ENCODE measurements at regions not wholly inside any gene's neighbourhood (a gene's known extent, or its start where the extent isn't known, plus 50 kb on each side); places are given as distances from the start of the nearest gene placed in this dataset.
"Not testable (repeated sequence)": the region's sequence is repeated elsewhere in the genome, so short reads cannot be mapped to it uniquely, and the experiment has no call there.

GRCh38 chr20:53888510-53888909, 181.9 kb downstream of the BCAS1 start:
- Mint-ChIP-seq H3K9me3 (ENCODE audit: unreplicated experiment) (peaks cover 4% of the 10 kb centered on the region), H3K4me3 (ENCODE audit: unreplicated experiment) (no peak overlapping the region), H3K27me3 (ENCODE audit: unreplicated experiment) (peaks cover 3% of the 10 kb centered on the region), H3K27ac (ENCODE audit: unreplicated experiment) (no peak overlapping the region), H3K4me1 (ENCODE audit: unreplicated experiment) (peaks cover 10% of the 10 kb centered on the region), H3K36me3 (ENCODE audit: low read depth, unreplicated experiment) (no peaks in the 10 kb centered on the region)
- TF ChIP-seq CTCF (IDR thresholded peaks at IDR 0.05; ENCODE audit: unreplicated experiment), result no peak
- DNase-seq (ENCODE audit: low spot score), result no peak

GRCh38 chr20:53887973-53888372, 182.4 kb downstream of the BCAS1 start:
- H3K9me3 Mint-ChIP-seq (ENCODE audit: unreplicated experiment), result peaks cover under 1% of the 10 kb centered on the region
- H3K4me1 Mint-ChIP-seq (ENCODE audit: unreplicated experiment), result peaks cover 8% of the 10 kb centered on the region
- no peaks in the 10 kb centered on the region for H3K36me3 Mint-ChIP-seq (ENCODE audit: low read depth, unreplicated experiment)
- DNase-seq (ENCODE audit: low spot score), result no peak
- no peak overlapping the region for H3K27ac Mint-ChIP-seq (ENCODE audit: unreplicated experiment)
- H3K4me3 Mint-ChIP-seq (ENCODE audit: unreplicated experiment), result no peak overlapping the region
- no peak for TF ChIP-seq CTCF (IDR thresholded peaks at IDR 0.05; ENCODE audit: unreplicated experiment)
- peaks cover under 1% of the 10 kb centered on the region for H3K27me3 Mint-ChIP-seq (ENCODE audit: unreplicated experiment)

- no peak for TF ChIP-seq CTCF (IDR thresholded peaks at IDR 0.05; ENCODE audit: unreplicated experiment)
- no peak for DNase-seq (ENCODE audit: low spot score)
- H3K36me3 Mint-ChIP-seq (ENCODE audit: low read depth, unreplicated experiment), result no peaks in the 10 kb centered on the region
- no peak overlapping the region for H3K4me3 Mint-ChIP-seq (ENCODE audit: unreplicated experiment)
- no peak overlapping the region for H3K27ac Mint-ChIP-seq (ENCODE audit: unreplicated experiment)
- H3K4me1 Mint-ChIP-seq (ENCODE audit: unreplicated experiment), result peaks cover 13% of the 10 kb centered on the region
- no peaks in the 10 kb centered on the region for H3K27me3 Mint-ChIP-seq (ENCODE audit: unreplicated experiment)
- H3K9me3 Mint-ChIP-seq (ENCODE audit: unreplicated experiment), result no peaks in the 10 kb centered on the region
Measured at GRCh38 chr20:53884859-53885541, 185.4 kb downstream of the BCAS1 start.

GRCh38 chr20:53883098-53883911, 187.1 kb downstream of the BCAS1 start:
- TF ChIP-seq CTCF (IDR thresholded peaks at IDR 0.05; ENCODE audit: unreplicated experiment), result no peak
- Mint-ChIP-seq H3K27me3 (ENCODE audit: unreplicated experiment) (peaks cover 3% of the 10 kb centered on the region), H3K4me3 (ENCODE audit: unreplicated experiment) (no peak overlapping the region), H3K27ac (ENCODE audit: unreplicated experiment) (no peak overlapping the region), H3K36me3 (ENCODE audit: low read depth, unreplicated experiment) (no peaks in the 10 kb centered on the region), H3K9me3 (ENCODE audit: unreplicated experiment) (peaks cover 2% of the 10 kb centered on the region), H3K4me1 (ENCODE audit: unreplicated experiment) (peaks cover 25% of the 10 kb centered on the region)
- no peak for DNase-seq (ENCODE audit: low spot score)

- H3K27ac Mint-ChIP-seq (ENCODE audit: unreplicated experiment); DNase-seq (ENCODE audit: low spot score); H3K36me3 Mint-ChIP-seq (ENCODE audit: low read depth, unreplicated experiment); H3K27me3 Mint-ChIP-seq (ENCODE audit: unreplicated experiment); H3K4me3 Mint-ChIP-seq (ENCODE audit: unreplicated experiment); H3K9me3 Mint-ChIP-seq (ENCODE audit: unreplicated experiment): not testable (repeated sequence)
- H3K4me1 Mint-ChIP-seq (ENCODE audit: unreplicated experiment), result peaks cover 31% of the 10 kb centered on the region
Measured at GRCh38 chr20:53882438-53882986, 187.9 kb downstream of the BCAS1 start.
